CD4-positive, alpha-beta T cell treated with Interleukin-15 for 4 hours (primary cell): ENCODE measurements at regions not wholly inside any gene's neighbourhood (a gene's known extent, or its start where the extent isn't known, plus 50 kb on each side); places are given as distances from the start of the nearest gene placed in this dataset.
"Not testable (repeated sequence)": the region's sequence is repeated elsewhere in the genome, so short reads cannot be mapped to it uniquely, and the experiment has no call there.

Experiments
- DNase-seq: peaks from one replicate; pipeline ENCODE4 v3.0.0-alpha.2; 2020; ENCODE audit warnings: low spot score

DNA sequence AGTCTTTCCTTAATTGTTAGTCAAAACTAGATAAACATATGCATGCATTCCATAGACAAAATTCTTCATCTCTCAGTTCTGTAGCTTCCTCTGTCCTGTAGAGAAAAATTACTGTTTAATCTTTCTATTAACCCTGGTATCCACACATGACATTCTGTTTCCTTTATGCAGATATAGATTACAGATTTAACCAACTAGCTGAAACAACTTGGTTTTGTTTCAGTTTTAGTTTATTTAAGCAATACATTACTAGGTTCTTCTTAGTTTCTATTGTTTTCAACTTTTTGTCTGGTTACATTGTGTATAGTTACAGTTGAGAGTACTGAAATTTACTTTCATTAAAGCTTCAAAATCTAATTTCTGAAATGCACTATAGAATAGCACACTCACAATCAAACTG is 933.9 kb upstream of the EPHA5 start:
- DNase-seq, result no peak

DNA sequence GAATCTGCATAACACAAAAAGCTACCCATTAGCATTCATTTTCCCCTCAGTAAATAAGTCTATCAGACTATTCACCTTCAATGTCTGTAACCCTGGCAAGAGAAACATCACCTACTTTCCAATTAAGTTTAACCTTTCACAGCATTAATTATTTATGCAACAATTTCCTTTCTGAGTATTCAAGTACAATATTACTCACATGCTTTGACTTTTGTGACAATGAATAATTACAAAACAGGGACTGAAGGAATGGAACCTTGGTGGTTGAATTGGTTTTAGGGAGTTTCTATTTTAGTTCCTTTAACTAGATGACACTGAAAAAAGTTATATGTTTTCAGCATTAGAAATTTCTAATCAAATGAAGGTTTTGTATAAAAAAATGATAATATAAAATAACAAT is 932.3 kb upstream of the EPHA5 start:
- no peak for DNase-seq

DNA sequence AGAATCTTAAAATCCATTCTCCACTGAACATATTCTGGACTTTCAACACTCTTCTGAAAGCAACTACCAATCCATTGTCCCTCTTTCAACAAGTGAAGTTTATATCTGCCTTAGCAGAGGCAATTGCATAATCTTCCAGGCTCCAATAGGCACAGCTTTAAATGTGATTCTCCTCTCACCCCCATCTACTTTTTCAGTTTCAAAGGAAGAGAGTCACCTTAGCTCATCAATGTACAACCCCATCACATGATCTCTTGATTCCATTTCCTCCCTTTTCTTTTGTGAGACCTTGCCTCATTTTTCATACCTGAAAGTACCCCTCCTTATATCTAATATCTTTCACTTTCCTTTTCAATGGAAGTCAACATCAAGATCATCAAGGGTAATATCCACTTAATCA is 921.7 kb upstream of the EPHA5 start:
- DNase-seq, result no peak

DNA sequence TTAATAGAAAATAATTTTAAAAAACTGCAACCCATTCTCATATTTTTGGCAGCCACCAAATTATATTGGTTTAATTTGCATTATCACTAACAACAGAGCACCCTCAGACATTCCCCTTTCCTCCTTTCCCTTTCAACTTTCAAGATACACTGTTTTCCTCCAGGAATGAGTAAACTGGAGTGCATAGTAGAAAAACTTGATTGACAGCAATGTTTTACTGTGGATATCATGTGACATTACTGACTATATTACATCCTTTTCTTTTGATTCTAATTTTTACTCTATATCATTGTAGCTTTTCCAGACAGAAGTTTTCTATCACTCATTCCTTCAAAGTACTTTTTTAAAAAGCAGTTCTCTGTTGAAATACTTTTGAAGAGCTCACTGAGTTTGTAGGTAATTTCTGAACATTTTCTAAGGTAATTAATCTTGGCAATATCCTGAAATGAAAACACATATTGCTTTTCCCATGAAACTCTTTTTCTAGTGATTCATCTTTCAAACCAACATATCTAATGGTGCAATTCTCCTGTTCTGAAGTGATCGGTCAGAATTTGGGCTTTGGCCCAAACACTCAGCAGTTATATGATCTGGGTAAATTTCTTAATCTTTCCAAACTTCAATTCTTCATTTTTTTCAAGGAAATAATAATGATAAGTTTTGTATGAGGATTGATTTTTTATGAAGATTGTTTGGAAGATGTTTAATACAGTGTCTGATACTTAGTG is 920.4 kb upstream of the EPHA5 start:
- DNase-seq, result no peak

DNA sequence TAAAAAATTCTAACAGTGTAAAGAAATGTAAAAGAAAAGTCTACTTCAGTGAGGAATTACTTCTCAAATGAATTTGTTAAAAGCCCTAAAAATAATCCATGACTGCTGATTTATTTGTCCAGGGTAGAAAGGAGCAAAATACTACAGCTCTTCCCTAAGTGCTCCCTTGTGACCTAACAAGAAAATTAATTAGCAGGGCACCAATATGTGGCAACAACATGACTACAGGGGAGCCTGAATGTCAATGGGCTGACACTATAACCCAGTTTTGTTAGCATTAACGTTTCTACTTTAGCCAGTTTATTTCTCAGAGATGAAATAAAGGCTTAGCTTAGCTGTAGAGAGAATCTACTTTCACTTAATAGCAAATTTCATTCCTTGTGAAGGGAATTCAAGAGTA is 918.9 kb upstream of the EPHA5 start:
- DNase-seq, result no peak

DNA sequence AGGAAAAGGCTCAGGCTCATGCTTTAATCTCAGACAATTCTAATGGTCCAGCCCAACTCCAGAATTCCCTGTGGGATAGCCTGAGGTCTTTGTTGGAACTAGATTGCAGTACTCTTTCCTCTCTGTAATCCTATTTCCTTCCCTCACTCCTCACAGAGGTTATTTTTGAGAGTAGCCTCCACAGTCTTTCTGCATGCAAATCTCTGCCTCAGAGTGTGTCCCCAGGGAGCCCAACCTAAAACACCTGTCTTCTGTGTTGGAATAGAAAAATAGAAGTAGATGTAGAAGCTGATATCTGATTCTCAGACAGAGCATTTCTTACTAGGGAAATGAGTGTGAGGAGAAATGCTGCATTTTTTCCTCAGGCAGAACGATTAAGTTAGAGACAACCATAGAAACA is 915.5 kb upstream of the EPHA5 start:
- DNase-seq, result no peak

DNA sequence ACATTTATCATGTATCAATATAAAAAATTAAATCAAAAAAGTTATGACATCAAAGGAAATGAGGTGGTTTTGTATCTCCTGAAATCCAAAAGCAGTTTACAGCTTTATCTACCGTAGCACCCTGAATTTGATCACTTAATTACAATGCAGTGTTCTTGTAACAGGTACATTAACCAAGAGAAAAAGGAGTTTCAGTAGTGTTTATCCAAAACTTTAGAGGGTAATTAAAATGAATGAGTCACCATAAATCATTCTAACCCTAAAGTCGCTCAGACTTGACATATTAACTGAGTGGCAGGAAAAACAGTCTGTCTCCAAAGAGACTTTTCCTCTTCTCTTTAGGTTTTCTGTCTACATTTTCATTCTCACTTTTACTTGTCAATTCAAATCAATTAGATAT is 907.6 kb upstream of the EPHA5 start:
- DNase-seq, result no peak

DNA sequence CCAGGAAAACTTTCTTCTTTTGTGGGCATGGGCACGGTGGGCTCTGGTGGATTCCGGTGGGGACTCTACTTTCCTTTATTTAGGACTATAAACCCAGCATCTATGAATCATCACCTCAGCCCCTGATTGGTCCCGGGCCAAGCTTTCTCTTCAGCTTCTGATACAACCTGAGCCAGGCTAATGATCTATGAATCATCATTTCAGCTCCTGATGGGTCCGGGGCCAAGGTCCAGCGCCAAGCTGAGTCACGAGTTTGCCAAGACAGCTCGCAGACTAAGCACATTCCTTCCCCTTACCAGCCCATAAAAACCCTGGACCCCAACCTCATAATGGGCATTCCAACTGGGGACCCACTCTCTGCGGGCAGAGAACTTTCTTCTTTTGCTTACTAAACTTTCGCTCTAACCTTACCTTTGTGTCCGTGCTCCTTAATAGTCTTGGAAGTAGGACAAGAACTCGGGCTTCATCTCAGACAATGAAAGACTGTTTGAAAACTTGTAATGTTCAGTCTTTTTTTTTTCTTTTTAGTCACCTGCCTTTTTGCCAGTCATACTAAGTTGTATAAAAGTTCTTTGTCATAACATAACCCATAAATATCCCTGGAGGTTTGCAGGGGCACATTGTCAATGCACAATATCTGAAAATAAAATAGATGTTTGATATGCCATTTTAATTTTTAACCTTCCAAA is 904.9 kb upstream of the EPHA5 start:
- DNase-seq, result no peak

DNA sequence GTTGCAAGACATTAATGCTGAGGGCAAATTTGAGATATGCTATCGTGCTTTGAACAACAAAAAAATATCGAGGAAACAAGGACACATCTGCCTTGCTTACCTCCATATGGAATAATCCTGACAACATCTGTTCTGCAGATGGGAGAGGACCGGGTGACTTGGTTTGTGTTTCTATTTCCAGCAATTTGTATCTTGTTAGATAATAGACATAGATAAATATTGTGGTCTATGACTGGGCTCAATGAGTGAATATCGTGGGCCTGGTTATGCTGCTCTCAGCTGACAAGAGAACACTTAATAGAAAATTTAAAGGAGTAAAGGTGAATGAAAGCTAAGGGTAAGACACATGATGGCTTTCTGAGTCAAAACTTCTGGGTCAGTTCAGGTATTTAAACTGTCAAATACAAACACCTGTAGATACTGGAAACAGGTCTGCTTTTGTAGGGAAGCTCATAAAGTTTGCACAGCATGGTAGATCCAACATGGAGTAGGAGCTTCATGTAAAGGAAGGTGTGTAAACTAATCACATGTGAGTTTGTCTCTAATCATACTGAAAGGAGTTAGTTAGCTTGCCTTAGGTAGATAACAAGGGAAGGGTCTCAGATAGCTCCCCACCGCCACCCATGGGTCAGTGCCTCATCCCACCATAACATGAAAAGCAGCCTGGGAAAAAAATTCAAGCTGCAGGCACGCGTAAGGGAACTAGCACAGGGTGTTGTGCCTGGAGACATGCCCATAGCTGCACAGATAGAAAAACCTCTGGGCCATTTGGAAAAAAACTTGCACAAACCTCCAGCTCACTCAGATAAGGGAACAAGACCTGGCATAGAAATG is 904.1 kb upstream of the EPHA5 start:
- DNase-seq, result no peak

DNA sequence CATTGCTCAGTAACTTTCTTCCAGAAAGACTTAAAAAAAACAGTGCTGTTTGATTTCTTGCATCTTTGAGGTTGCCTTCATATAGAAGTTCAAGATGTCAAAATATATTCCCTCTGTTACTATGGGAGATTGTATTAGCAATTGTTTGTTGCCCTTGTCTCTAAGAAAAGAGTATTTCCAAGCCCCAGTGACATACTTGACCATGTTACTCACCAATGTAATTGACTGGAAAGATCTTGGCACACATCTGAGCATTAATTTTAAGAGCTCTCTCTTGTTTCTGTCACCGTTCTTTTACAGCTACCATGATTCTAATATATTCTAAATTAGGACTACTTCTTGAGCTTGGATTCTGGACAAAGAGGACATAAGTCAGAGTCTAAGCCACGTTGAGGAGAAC is 902.7 kb upstream of the EPHA5 start:
- DNase-seq, result no peak

DNA sequence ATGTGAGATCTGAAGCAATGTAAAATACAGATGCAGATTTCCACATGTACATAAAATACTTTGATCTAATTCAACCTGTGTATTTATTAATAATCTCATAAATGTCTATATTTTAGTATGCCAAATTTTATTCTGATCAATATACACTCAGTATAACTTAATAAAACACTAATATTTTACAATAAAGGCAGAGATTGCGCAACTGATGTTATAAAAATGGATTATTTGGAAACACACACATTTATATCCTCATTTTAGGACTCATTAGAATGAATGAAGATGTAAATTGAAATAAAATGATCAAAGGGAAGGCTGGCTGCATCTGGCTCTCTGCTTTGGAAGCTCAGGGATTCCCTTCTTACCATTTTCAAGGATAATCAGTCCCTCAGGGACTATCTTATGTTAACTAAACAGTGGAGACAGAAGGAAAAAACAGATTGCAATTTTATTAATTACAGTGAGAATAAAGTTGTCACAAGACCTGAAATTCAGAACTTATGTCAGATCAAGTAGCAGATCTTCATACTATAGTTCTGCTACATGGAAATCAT is 900.9 kb upstream of the EPHA5 start:
- no peak for DNase-seq

DNA sequence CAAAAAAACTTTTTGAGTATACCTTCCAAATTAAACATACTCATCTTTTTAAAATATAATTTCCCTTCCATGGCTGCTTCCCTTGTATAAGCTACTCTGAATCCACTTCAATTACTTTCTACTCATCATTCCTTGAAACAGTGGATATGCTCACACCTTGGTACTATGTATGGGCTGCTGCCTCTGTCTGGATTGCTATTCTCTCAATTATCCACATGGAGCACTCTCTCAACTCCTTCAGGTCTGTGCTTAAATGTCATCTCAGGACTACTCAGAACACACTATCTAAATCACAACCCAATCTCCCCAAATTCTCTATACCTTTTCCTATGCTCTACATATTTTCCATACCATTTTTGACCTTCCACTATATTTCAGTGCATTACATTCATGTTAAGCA is 898.9 kb upstream of the EPHA5 start:
- DNase-seq, result no peak

DNA sequence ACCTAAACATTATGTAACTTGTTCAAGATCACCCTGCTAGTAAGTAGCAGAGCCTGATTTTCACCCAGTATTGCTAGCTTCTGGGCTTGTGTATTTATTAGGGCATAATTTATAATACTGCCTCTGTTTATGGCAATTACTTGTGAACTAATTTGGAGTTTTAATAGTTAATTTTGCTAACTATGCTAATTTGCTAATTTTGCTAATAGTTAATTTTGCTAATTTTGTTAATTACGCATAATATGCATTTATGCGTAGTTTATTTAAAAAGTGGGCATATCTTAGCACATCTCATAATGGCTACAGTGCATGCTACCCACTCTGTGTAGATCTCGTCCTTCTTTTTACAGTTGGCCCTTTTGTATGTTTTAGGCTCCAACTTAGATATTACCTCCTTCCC is 898.1 kb upstream of the EPHA5 start:
- no peak for DNase-seq

DNA sequence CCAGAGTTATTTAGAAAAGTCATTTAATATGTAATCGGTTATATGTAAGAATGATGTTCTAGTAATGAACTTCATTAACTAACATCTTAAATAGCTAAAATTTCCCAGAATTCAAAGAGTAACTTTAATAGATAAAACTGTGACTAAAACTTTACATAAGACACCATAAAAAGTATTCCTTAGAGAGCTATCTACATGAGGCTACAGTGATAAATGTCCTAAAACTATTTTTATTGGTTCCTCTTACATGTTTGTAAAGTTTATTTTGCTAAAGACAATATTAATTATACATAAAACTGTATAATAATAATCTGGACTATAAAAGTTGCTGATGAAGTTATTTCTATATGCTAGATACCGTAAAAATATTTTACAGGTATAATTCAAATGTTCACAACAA is 897.7 kb upstream of the EPHA5 start:
- DNase-seq, result no peak

DNA sequence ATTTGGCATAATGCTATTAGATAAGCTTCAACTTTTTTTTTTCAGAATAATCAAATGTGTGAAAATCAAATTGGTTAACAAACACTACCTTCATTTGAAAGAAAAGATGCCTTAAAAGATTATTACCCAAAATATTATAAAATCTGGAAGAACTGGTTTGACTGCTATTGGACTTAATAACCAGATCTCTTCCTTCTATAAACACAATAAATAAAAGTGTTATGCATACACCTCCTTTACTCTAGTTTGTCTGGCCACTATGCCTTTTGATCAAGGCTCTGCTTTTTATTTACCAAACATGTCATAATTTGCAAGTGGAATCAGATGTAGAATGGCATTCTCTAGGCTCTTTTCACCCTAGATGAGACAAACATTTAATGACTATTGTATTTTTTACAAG is 897.3 kb upstream of the EPHA5 start:
- no peak for DNase-seq

DNA sequence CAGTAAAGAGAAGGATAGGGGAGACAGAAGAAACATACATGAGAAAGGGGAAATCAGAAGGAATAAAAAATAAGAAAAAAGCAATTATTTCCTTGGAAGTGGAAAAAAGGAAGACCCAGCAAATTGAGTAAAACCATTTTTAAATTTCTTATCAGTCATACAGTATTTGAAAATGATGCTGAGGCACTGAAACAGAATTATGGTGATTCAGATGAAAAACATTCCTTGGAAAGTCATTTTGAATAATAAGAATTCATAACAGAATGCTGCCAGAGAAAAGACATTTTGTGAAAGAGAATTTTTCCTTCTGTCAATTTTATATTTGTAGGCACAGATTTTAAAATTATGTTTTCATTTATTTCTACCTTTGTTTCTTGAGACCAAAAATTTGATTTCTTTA is 895.5 kb upstream of the EPHA5 start:
- DNase-seq, result no peak

DNA sequence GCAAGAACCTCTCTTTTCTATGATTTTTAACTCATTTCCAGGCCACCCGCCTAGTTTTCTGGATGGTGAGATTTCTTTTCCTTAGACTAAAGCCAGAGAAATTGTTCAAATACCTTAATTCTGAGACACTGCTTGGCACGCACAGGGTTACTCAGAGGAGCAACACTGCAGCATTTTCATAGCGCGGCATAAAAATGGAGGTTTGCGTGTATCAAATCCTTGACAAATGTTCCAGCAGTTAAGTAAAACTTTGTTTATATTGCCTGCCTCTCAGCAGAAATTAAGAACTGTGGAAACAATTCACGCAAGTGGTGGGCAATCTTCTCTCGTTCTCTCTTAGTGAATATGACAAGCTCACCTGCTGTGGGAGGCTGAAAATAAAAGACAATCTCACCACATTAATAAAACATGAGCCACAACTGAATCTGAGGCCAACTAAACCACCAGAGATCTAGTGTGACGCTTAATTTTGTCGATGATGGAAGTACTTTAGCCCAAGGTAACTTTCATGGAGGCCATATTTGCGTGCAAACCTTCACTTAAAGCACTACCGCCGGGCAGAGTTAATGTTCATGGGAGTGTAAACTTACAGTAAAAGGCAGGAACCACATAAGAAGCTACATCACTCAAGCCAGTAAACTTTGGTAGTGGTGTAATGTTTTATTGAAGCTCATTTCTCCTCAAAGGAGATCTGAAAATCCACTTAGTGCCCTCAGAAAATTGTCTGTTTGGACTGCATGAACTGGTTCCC is 894.8 kb upstream of the EPHA5 start:
- no peak for DNase-seq

DNA sequence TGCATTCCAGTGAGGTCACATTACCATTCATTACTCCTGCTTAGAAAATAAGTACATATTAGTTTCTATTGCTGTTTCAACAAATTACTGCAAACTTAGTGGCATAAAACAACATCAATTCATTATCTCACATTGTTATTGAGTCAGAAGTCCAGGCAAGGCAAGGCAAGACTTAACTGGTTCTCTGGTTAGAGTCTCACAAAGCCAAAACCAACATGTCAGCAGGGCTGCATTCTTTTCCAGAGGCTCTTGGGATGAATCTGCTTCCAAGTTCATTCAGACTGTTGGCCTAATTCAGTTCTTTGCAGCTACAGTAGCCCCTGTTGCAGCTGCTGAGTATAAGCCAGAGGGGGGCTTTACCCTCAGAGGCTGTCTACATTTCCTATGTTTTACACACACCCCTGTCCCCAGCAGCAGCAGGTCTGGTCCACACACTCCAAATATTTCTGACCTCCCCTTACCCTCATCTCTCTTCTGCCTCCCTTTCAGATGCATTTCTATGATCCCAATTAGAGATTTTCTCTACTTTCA is 892.1 kb upstream of the EPHA5 start:
- DNase-seq, result no peak

DNA sequence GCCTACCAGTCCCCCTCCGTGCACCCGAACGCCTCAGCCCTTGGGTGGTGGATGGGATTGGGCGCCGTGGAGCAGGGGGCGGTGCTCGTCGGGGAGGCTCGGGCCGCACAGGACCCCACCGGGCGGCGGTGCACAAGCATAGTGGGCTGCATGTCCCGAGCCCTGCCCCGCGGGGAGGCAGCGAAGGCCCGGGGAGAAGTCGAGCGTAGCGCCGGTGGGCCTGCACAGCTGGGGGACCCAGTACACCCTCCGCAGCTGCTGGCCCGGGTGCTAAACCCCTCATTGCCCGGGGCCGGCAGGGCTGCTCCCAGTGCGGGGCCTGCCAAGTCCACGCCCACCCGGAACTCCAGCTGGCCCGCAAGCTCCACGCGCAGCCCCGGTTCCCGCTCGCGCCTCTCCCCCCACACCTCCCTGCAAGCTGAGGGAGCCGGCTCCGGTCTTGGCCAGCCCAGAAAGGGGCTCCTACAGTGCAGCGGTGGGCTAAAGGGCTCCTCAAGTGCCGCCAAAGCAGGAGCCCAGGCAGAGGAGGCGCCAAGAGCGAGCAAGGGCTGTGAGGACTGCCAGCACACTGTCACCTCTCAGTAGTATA is 891.3 kb upstream of the EPHA5 start:
- DNase-seq, result not testable (repeated sequence)

DNA sequence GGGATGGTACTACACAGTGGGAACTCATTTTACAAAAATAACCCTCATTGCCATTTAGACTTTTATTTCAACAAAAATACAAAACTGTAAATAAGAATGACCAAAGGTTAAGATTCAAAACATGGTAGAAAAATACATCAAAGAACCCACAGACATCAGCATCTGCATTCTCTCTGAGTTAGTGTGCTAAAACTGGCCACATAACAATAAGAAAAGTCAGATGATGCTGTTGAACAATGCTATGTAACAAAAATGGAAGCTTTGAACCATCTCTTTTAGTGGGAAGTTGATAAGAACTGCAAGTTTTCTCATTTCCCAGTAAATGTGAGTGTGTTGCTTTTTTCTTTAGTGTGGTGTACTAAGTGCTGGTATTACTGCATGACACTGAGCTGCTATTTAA is 888.4 kb upstream of the EPHA5 start:
- DNase-seq, result no peak

DNA sequence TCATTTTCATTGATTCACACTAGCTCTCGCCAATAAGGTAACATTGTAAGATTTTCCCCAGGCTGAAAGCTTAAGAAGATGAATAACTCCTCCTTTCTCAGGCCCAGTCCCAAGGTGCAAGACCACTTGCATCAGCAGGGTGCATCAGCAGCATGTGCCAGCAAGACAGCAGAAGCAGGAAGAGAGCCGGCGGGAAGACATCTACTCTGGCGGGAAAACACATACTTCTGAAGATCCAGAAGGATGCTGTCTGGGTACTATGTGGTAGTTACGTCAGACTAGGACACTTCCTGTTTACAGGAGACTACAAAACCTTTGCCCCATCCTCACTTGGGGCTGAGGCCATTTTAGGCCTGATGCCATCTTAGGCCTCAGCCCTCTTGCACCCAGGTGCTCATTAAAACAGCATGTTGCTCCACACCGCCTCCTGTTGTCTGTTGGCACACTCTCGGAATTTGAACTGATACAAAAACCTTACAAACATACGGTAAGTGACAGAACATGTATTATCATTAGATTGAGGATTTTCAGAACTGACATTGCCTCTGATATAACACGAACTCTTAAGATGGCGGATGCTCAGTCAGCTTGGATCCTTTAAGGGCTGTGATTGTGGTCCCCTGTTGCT is 886.5 kb upstream of the EPHA5 start:
- no peak for DNase-seq
